ENCODE measurements at regions not wholly inside any gene's neighbourhood (a gene's known extent, or its start where the extent isn't known, plus 50 kb on each side); places are given as distances from the start of the nearest gene placed in this dataset.

GRCh38 chr20:48246061-48246790 is 460.9 kb upstream of the SULF2 start:
- no peak for DNase-seq (ENCODE audit: low spot score)
- no peak for TF ChIP-seq CTCF (IDR thresholded peaks at IDR 0.05)

GRCh38 chr20:48242623-48243022 is 457.3 kb upstream of the SULF2 start:
- TF ChIP-seq CTCF (IDR thresholded peaks at IDR 0.05), result no peak
- H3K4me3 ChIP-seq, result no peak overlapping the region
- DNase-seq (ENCODE audit: low spot score), result no peak

More at GRCh38 chr20:48246061-48246790, 460.9 kb upstream of the SULF2 start:
- no peak overlapping the region for H3K27ac ChIP-seq
- H3K4me3 ChIP-seq, result no peak overlapping the region

GRCh38 chr20:48241482-48241881 is 456.2 kb upstream of the SULF2 start:
- no peak for DNase-seq (ENCODE audit: low spot score)
- no peak for TF ChIP-seq CTCF (IDR thresholded peaks at IDR 0.05)
- no peak overlapping the region for H3K4me3 ChIP-seq
- H3K27ac ChIP-seq, result no peak overlapping the region

More at GRCh38 chr20:48242623-48243022, 457.3 kb upstream of the SULF2 start:
- H3K27ac ChIP-seq, result no peak overlapping the region

GRCh38 chr20:48238781-48239180 is 453.5 kb upstream of the SULF2 start:
- no peak overlapping the region for H3K4me3 ChIP-seq
- no peak overlapping the region for H3K27ac ChIP-seq
- no peak for DNase-seq (ENCODE audit: low spot score)
- TF ChIP-seq CTCF (IDR thresholded peaks at IDR 0.05), result no peak

GRCh38 chr20:48238326-48238725 is 453.0 kb upstream of the SULF2 start:
- no peak for TF ChIP-seq CTCF (IDR thresholded peaks at IDR 0.05)
- no peak for DNase-seq (ENCODE audit: low spot score)
- Histone ChIP-seq H3K4me3 (no peak overlapping the region), H3K27ac (no peak overlapping the region)

GRCh38 chr20:48236000-48236970 is 451.0 kb upstream of the SULF2 start:
- H3K27ac ChIP-seq, result no peak overlapping the region

More at GRCh38 chr20:48236000-48236970, 451.0 kb upstream of the SULF2 start:
- TF ChIP-seq CTCF (IDR thresholded peaks at IDR 0.05), result no peak
- H3K4me3 ChIP-seq, result no peak overlapping the region
- no peak for DNase-seq (ENCODE audit: low spot score)
